ENCODE measurements at regions not wholly inside any gene's neighbourhood (a gene's known extent, or its start where the extent isn't known, plus 50 kb on each side); places are given as distances from the start of the nearest gene placed in this dataset.

- ATAC-seq (peak; percentile 49), DNase-seq (ENCODE audit: low spot score) (no peak)
- intact Hi-C loops (cut with DNase I): no loop called here
Observed at GRCh38 chr7:80357530-80357929, 154.3 kb downstream of the GNAT3 start.

DNA sequence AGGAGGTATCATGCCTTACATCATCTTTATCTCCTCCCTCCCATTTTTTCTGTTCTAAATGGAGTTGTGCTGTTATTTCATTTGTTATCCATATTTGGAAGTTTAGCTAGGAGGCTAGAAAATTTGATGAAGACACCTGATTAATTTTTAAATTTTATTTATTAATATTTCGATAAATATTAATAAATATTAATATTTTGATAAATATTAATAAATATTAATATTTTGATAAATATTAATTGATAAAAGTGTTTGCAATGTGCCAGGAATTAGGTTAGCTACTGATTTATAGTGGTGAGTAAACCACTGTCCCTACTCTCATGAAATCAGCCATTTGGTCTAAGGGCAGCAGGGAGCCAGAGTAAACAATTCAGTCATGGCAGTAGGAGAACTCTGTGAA lies 161.4 kb downstream of the GNAT3 start:
- DNase-seq (ENCODE audit: low spot score): no peak
- ATAC-seq: no peak
- intact Hi-C loops (cut with DNase I): no loop called here

GRCh38 chr7:80348223-80348622 lies 163.6 kb downstream of the GNAT3 start:
- intact Hi-C loops (cut with DNase I): no loop called here
- DNase-seq (ENCODE audit: low spot score) (no peak), ATAC-seq (no peak)

DNA sequence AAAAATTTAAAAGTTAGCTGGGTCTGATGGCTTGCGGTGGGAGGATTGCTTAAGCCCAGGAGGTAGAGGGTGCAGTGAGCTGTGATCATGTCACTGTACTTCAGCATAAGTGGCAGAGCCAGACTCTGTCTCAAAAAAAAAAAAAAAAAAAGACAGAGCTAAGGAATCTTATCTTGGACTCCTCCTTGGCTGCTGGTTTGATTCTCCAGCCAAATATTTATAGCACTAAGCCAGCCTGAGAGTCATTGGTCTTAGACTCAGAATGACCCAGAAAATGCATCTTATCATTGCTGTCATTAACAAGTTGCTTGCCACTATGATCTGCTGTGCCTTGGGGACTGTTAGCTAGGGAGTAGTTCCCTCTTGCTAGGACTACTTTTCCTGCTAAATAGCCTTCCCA lies 164.7 kb downstream of the GNAT3 start:
- ATAC-seq: peak; percentile 63
- intact Hi-C loops (cut with DNase I): no loop called here
- DNase-seq (ENCODE audit: low spot score): no peak

DNA sequence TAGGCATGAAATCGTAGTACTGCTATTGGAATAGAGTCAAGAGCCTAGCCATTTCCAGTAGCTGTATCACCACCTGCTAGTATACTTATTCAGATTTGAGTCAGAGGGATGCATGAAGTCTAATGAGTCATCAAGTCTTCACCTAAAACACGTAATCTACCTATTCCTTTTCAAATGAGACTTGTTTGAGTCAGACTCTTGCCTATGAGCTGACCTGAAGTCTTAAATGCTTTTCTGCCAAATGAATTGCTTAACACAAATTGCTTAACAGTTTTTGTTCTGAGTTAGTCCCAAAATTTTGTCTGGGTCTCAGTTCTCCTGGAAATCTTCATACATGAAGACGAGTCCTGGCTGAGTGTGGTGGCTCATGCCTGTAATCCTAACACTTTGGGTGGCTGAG lies 165.2 kb downstream of the GNAT3 start:
- DNase-seq (ENCODE audit: low spot score) (no peak), ATAC-seq (peak; percentile 76)
- intact Hi-C loops (cut with DNase I): no loop called here

DNA sequence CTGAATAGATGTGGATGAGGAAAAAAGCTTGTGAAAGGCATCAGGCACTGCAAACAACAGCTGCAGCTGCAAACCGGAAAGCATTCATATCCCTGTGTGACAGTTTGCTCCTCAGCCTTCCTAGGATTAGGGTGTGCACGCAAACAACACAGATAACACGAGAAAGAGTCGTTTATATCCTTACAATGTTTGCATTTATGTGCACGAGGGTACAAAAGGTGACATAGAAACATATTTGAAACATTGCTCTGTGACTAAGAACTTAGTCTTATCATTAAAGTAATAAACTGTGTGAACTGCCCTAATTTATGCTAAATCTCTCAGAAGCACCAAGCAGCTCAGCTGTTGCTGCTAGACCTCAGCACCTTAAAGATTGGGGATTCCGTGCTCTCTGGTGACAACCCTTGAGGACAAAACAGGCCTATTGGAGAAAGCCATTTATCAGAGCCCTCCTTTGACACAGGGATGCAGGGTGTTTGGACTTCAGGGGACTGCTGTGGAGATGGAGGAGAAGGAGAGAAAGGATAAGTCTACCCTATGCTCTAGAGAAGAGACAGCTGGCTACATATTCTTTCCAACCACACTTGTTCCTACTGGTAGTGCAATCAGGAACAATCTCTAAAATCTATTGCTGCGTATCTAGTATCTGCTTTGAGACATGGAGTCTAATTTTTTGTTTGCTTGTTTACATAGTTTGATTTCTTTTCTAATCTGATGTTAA lies 176.2 kb downstream of the GNAT3 start:
- ATAC-seq (peak; percentile 82), DNase-seq (ENCODE audit: low spot score) (no peak)

GRCh38 chr7:80334908-80335307 lies 177.0 kb downstream of the GNAT3 start:
- no peak for DNase-seq (ENCODE audit: low spot score)
- ATAC-seq: peak; percentile 90
- intact Hi-C loops (cut with DNase I): no loop called here

More for the DNA sequence above, 176.2 kb downstream of the GNAT3 start:
- intact Hi-C loops (cut with DNase I): no loop called here

DNA sequence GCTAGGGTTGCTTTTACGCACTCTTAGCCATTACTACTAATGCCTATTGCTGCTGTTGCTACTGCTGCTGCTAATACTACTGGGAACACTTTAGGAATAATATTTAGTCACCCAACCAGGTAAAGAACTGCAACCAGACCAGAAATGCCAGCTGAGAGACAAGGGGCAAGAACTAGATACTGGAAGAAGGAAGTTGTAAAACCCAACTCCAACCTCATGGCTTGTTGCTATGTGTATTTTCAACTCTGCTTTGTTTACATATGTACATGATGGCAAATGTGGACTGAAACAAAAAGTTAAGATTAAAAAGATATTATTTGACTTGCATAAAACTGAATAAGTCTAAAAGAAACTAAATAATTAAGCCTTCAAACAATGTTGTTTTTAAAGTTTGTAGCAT lies 177.7 kb downstream of the GNAT3 start:
- intact Hi-C loops (cut with DNase I): no loop called here
- DNase-seq (ENCODE audit: low spot score): no peak

DNA sequence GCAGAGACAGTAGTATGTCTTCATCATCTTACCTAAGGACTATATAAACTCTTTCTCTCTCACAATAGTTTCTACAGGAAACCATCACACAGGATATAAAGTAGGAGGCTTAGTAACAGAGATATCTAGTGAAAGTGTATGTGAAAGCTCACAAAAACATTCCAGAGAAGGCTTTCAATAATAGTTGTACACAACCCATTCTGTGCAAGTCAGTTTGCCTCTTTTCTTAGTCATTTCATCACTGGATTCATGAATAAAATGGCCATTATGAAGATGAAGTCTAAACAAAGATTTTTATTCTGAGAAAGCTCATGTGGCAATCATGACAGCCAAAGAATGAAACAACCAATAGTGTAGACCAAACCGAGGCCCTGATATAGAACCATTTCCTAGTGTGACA lies 178.8 kb downstream of the GNAT3 start:
- DNase-seq (ENCODE audit: low spot score): no peak
- no peak for ATAC-seq
- intact Hi-C loops (cut with DNase I): no loop called here

More for the DNA sequence above, 177.7 kb downstream of the GNAT3 start:
- ATAC-seq: no peak

GRCh38 chr7:80330434-80330833 lies 181.4 kb downstream of the GNAT3 start:
- intact Hi-C loops (cut with DNase I): no loop called here
- DNase-seq (ENCODE audit: low spot score) (no peak), ATAC-seq (no peak)

DNA sequence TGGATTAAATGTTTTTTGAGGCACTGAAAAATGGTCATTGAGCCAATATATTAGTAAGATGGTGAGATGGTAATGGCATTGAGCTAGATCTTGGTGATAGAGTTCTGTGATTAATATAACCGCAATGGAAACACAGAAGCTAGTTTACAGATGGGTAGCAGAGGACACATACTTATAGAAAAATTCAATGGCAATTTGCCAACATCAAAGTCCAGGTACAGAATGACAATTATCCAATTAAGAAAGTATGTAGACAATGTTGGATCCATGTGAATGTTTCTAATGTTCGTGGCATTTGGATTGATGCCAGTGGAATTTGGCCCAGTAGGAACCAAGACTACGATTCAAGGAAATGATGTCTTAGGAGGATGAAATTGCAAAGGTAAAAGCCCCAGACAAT lies 187.8 kb downstream of the GNAT3 start:
- ATAC-seq (no peak), DNase-seq (ENCODE audit: low spot score) (no peak)
- intact Hi-C loops (cut with DNase I): no loop called here

DNA sequence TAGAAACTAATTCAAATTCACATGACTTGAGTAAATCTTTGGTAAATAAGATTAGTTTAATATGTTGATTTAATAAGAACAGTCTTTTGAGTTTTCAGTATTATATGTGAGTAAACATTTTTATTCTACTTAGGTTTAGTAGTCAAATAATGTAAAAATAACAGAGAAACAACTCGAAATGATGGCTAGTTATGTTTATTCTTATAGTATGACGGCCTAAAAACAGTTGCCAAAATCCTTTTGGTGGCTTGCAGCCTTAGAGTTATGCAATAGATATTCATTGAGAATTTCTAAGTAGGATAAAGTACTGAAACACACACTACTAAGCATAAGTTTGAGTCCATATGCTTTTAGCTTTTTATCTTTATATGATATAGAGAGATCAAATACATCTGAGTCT lies 184.8 kb downstream of the GNAI1 start:
- intact Hi-C loops (cut with DNase I): no loop called here
- DNase-seq (ENCODE audit: low spot score) (no peak), ATAC-seq (no peak)

GRCh38 chr7:80318081-80318480 lies 183.4 kb downstream of the GNAI1 start:
- no peak for DNase-seq (ENCODE audit: low spot score)
- intact Hi-C loops (cut with DNase I): no loop called here

GRCh38 chr7:80316811-80317210 lies 182.2 kb downstream of the GNAI1 start:
- DNase-seq (ENCODE audit: low spot score): no peak
- ATAC-seq: no peak
- intact Hi-C loops (cut with DNase I): no loop called here

More at GRCh38 chr7:80318081-80318480, 183.4 kb downstream of the GNAI1 start:
- ATAC-seq: no peak

- no peak for DNase-seq (ENCODE audit: low spot score)
- ATAC-seq: no peak
- intact Hi-C loops (cut with DNase I): no loop called here
Observed at GRCh38 chr7:80313716-80314115, 179.1 kb downstream of the GNAI1 start.

DNA sequence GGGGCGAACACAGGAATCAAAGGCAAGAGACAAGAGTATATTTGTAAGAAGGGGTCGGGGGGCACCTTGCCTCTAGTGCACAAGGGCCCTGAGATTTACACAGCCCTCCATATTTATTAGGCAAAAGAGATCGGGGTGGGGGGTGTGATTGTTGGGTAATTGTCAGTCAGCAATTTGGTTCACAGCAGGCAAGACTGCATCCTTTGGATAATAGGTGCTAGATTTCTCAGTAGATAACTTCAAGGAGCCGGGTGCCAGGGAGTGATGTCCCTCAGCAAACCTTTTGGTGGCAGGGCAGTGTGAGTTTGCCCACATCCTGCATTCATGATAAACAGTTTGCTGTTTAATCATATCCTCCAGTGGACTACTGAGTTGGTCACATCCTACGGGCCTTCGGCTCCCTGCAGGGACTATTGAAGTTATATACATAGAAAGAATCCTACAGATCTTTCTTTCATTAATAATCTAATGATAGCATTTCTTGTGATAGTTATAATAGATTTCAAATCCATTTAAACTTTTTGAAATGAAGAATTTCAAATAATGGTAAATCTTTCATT lies 178.5 kb downstream of the GNAI1 start:
- no peak for ATAC-seq
- DNase-seq (ENCODE audit: low spot score): no peak
- intact Hi-C loops (cut with DNase I): no loop called here

- intact Hi-C loops (cut with DNase I): no loop called here
- DNase-seq (ENCODE audit: low spot score): no peak
- ATAC-seq: peak; percentile 78
Observed at GRCh38 chr7:80312139-80312661, 177.6 kb downstream of the GNAI1 start.

- DNase-seq (ENCODE audit: low spot score) (no peak), ATAC-seq (no peak)
- intact Hi-C loops (cut with DNase I): no loop called here
Observed at GRCh38 chr7:80311313-80311712, 176.7 kb downstream of the GNAI1 start.

- intact Hi-C loops (cut with DNase I): no loop called here
- DNase-seq (ENCODE audit: low spot score): no peak
- ATAC-seq: no peak
Observed at GRCh38 chr7:80309971-80310549, 175.4 kb downstream of the GNAI1 start.

DNA sequence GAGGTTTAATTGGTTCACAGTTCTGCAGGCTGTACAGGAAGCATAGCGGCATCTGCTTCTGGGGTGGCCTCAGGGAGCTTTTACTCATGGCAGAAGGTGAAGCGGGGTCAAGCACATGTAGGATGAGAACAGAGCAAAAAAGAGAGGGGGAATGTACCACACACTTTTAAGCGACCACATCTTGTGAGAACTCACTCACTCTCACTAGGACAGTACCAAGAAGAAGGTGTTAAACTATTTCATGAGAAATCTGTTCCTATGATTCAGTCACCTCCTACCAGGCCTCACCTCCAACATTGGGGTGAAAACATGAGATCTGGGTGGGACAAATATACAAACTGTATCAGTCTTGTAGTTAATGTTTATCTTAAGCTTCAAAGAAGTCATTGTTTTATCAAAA lies 174.7 kb downstream of the GNAI1 start:
- intact Hi-C loops (cut with DNase I): no loop called here
- ATAC-seq: no peak

More for the DNA sequence above, 174.7 kb downstream of the GNAI1 start:
- DNase-seq (ENCODE audit: low spot score): no peak

Data from sciatic nerve (tissue), 2 donors.